ENCODE measurements at regions not wholly inside any gene's neighbourhood (a gene's known extent, or its start where the extent isn't known, plus 50 kb on each side); places are given as distances from the start of the nearest gene placed in this dataset.

DNA sequence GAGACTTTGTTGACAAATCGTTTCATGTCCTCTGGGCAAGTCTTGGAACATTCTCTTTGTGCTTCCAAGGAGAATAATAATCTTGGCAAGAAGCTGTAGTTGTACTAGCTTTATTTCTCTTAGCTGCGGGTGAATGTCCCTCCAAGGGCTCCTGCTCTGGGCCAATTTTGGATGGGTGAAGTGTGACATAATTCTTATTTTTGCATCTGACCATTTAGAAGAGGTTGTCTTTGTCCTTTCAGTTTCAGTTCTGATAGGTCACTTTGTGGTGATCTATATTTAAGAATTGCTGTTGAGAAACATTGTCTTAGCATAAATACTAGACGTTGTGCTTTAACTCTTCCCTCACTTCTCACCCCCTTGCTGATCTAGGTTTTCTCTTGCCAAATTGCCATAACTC lies 164.8 kb upstream of the RORA start:
- no peak overlapping the region for H3K4me3 ChIP-seq (ENCODE audit: low read depth, low read length)
- TF ChIP-seq, protein P1, sequence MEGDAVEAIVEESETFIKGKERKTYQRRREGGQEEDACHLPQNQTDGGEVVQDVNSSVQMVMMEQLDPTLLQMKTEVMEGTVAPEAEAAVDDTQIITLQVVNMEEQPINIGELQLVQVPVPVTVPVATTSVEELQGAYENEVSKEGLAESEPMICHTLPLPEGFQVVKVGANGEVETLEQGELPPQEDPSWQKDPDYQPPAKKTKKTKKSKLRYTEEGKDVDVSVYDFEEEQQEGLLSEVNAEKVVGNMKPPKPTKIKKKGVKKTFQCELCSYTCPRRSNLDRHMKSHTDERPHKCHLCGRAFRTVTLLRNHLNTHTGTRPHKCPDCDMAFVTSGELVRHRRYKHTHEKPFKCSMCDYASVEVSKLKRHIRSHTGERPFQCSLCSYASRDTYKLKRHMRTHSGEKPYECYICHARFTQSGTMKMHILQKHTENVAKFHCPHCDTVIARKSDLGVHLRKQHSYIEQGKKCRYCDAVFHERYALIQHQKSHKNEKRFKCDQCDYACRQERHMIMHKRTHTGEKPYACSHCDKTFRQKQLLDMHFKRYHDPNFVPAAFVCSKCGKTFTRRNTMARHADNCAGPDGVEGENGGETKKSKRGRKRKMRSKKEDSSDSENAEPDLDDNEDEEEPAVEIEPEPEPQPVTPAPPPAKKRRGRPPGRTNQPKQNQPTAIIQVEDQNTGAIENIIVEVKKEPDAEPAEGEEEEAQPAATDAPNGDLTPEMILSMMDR (IDR thresholded peaks at IDR 0.05; ENCODE audit: low read depth, low read length), result no peak
- peak; percentile 39 for DNase-seq (ENCODE audit: low read depth, low spot score)
- in situ Hi-C loops (cut with HindIII; ENCODE audit: low sequenced_read_pairs), result no loop called here

DNA sequence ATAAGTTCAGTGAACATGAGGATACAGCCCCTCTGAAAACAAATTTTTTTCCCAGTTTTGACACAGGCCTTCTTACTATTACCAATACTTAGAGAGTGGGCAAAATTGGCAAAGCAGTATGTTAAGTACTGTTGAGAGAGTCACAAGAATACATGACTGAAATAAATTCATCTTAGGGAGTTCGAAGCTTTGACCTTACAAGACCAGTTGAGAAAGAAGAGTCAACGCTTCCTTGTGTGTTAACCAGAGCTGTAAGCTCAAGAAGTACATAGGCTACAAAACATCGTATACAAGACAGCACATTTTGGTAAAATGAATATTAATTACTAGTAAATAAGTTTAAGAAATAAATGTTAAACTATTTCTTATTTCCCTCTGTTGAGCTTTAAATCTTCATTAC lies 164.4 kb upstream of the RORA start:
- TF ChIP-seq, protein P1 (IDR thresholded peaks at IDR 0.05; ENCODE audit: low read depth, low read length), result no peak
- DNase-seq (ENCODE audit: low read depth, low spot score), result no peak
- in situ Hi-C loops (cut with HindIII; ENCODE audit: low sequenced_read_pairs), result no loop called here
- H3K4me3 ChIP-seq (ENCODE audit: low read depth, low read length), result no peak overlapping the region

DNA sequence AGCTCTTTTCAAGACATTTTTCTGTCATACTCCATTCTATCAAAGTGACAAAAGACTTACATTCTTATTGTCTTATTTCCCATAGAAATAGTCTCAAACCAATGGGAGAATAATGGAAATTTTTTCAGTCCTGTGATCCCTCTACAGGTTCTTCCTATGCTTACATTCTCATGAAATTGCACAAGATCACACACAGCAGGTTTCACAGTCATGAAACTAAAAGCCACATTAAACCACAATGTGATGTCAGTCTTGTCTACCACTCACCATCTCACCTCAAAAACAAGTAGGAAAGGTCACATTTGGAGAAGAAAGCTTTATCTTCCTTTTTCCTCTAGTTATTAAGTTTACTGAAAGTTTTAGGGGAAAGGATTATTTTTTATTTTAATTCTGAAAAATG lies 161.0 kb upstream of the RORA start:
- DNase-seq (ENCODE audit: low read depth, low spot score), result no peak
- in situ Hi-C loops (cut with HindIII; ENCODE audit: low sequenced_read_pairs), result no loop called here
- H3K4me3 ChIP-seq (ENCODE audit: low read depth, low read length), result no peak overlapping the region
- TF ChIP-seq, protein P1 (IDR thresholded peaks at IDR 0.05; ENCODE audit: low read depth, low read length), result no peak

DNA sequence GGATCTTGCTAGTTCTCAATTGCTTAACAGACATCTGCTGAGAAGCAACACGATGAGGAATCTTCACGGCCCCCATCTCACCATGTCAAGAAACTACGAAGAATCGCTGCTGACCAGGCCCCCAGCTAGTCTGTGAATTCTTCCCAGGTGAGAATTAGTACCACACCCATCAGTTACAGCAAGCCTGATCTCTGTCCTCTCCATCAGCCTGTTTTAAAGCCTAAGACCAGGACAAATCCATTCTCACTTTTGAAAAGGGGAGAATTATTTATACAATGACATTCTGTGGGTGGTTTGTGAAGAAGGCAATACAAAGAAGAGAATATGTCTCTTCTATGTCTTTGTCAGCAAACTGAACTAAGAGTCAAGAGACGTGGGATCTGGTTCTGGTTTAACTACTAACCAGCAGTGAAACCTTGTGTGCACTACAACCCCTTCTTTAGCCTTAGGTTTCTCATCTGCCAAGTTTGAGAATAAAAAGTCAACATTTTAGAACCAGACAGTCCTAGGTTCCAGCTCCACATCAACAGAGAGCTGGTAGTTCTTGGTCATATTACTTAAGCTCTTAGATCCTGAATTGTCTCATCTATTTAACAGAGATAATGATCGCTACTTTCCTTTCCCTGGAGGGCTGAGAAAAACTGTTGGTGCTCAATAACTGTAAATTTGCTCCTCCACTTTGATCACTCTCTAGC lies 160.4 kb upstream of the RORA start:
- in situ Hi-C loops (cut with HindIII; ENCODE audit: low sequenced_read_pairs), result no loop called here

DNA sequence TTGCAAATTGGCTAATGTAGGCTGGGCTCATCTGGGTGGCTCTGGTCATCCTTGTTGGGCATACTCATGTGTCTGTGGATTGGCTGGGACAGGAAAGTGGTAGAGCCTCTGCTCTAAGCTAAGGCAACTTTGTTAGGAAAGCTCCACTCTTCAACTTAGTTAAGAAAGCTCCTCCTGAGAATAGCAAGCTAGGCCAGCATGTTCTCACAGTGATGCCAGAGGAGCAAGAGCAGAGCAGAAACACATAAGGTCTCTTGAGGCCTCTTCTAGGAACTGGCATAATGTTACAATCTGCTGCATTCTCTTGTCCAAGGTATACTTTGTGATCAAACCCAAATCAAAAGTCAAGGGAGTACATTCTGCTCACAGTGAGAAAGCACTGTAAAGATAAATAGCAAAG lies 158.6 kb upstream of the RORA start:
- no peak for DNase-seq (ENCODE audit: low read depth, low spot score)
- in situ Hi-C loops (cut with HindIII; ENCODE audit: low sequenced_read_pairs), result no loop called here
- no peak overlapping the region for H3K4me3 ChIP-seq (ENCODE audit: low read depth, low read length)
- TF ChIP-seq, protein P1 (IDR thresholded peaks at IDR 0.05; ENCODE audit: low read depth, low read length), result no peak

More for the DNA sequence above, 160.4 kb upstream of the RORA start:
- no peak overlapping the region for H3K4me3 ChIP-seq (ENCODE audit: low read depth, low read length)
- no peak for DNase-seq (ENCODE audit: low read depth, low spot score)
- TF ChIP-seq, protein P1 (IDR thresholded peaks at IDR 0.05; ENCODE audit: low read depth, low read length), result no peak

DNA sequence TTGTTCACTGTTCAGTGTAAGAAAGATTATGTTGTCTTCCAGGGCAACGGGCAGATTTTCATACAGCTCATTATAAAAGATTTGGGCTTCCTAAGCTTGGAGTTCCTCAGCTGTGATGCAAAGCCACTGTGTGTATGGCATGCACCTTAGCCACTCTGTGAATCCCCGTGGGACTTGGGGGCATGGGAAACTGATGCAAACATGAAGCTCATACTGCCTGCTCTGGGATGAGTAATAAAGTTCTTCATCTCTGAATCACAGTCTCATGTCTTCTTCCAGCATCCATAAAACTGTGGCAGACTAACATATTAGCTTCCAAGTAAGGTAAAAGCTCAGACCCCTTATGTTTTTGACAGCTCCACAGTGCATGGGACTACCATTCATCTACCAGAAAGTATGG lies 154.3 kb upstream of the RORA start:
- no peak overlapping the region for H3K4me3 ChIP-seq (ENCODE audit: low read depth, low read length)
- TF ChIP-seq, protein P1 (IDR thresholded peaks at IDR 0.05; ENCODE audit: low read depth, low read length), result no peak
- in situ Hi-C loops (cut with HindIII; ENCODE audit: low sequenced_read_pairs), result no loop called here
- DNase-seq (ENCODE audit: low read depth, low spot score), result peak; percentile 4

All from astrocyte of the spinal cord (primary cell).